Osteocyte (in vitro differentiated cells): ENCODE measurements at regions not wholly inside any gene's neighbourhood (a gene's known extent, or its start where the extent isn't known, plus 50 kb on each side); places are given as distances from the start of the nearest gene placed in this dataset.

Experiments
- DNase-seq: peaks from one replicate; pipeline ENCODE4 v3.0.0; 2021; ENCODE audit warnings: mixed read lengths; ENCODE audit not compliant: unreplicated experiment; ENCODE audit errors: extremely low spot score
- H3K27ac Mint-ChIP-seq: one replicate; pipeline ENCODE4 v1.8.0; 2021; ENCODE audit warnings: mild to moderate bottlenecking, mixed read lengths; ENCODE audit not compliant: unreplicated experiment
- H3K27me3 Mint-ChIP-seq: one replicate; pipeline ENCODE4 v1.8.0; 2021; ENCODE audit warnings: mixed read lengths; ENCODE audit not compliant: unreplicated experiment
- H3K36me3 Mint-ChIP-seq: one replicate; pipeline ENCODE4 v1.8.0; 2021; ENCODE audit warnings: mixed read lengths; ENCODE audit not compliant: unreplicated experiment
- H3K4me1 Mint-ChIP-seq: one replicate; pipeline ENCODE4 v1.8.0; 2021; ENCODE audit warnings: mixed read lengths; ENCODE audit not compliant: unreplicated experiment
- H3K4me3 Mint-ChIP-seq: one replicate; pipeline ENCODE4 v1.8.0; 2021; ENCODE audit warnings: mild to moderate bottlenecking, moderate library complexity, mixed read lengths; ENCODE audit not compliant: unreplicated experiment
- H3K9me3 Mint-ChIP-seq: one replicate; pipeline ENCODE4 v1.8.0; 2021; ENCODE audit warnings: mixed read lengths; ENCODE audit not compliant: unreplicated experiment
- CTCF ChIP-seq: fragments of 200-600 bp; sonication (generic); IDR thresholded peaks from 2 replicates; pipeline ENCODE4 v1.5.0; 2021; ENCODE audit warnings: antibody characterized with exemption, mild to moderate bottlenecking, moderate library complexity

- Mint-ChIP-seq H3K27ac (no peak overlapping the region), H3K27me3 (no peaks in the 10 kb centered on the region), H3K4me1 (no peaks in the 10 kb centered on the region), H3K9me3 (peaks cover 25% of the 10 kb centered on the region), H3K36me3 (no peaks in the 10 kb centered on the region), H3K4me3 (no peak overlapping the region)
- DNase-seq: no peak
- no peak for TF ChIP-seq CTCF
Measured at GRCh38 chr10:37474645-37475044, 349.2 kb downstream of the ANKRD30A start.

- no peak for DNase-seq
- no peaks in the 10 kb centered on the region for H3K4me1 Mint-ChIP-seq
- H3K27me3 Mint-ChIP-seq: no peaks in the 10 kb centered on the region
- H3K4me3 Mint-ChIP-seq: no peak overlapping the region
- TF ChIP-seq CTCF: no peak
- peaks cover 21% of the 10 kb centered on the region for H3K9me3 Mint-ChIP-seq
- H3K36me3 Mint-ChIP-seq: no peaks in the 10 kb centered on the region
- H3K27ac Mint-ChIP-seq: no peak overlapping the region
Measured at GRCh38 chr10:37473906-37474305, 348.5 kb downstream of the ANKRD30A start.

- TF ChIP-seq CTCF: no peak
- no peak overlapping the region for H3K27ac Mint-ChIP-seq
- DNase-seq: no peak
- H3K9me3 Mint-ChIP-seq: peaks cover 9% of the 10 kb centered on the region
- H3K36me3 Mint-ChIP-seq: no peaks in the 10 kb centered on the region
- H3K4me1 Mint-ChIP-seq: no peaks in the 10 kb centered on the region
- H3K27me3 Mint-ChIP-seq: no peaks in the 10 kb centered on the region
- no peak overlapping the region for H3K4me3 Mint-ChIP-seq
Measured at GRCh38 chr10:37467246-37467645, 341.8 kb downstream of the ANKRD30A start.

- no peaks in the 10 kb centered on the region for H3K36me3 Mint-ChIP-seq
- peaks cover 33% of the 10 kb centered on the region for H3K9me3 Mint-ChIP-seq
- no peak for TF ChIP-seq CTCF
- H3K27ac Mint-ChIP-seq: no peak overlapping the region
- no peaks in the 10 kb centered on the region for H3K27me3 Mint-ChIP-seq
- H3K4me3 Mint-ChIP-seq: no peak overlapping the region
- no peaks in the 10 kb centered on the region for H3K4me1 Mint-ChIP-seq
- no peak for DNase-seq
Measured at GRCh38 chr10:37456456-37456855, 331.1 kb downstream of the ANKRD30A start.

GRCh38 chr10:37448161-37448560 lies 322.8 kb downstream of the ANKRD30A start:
- H3K4me3 Mint-ChIP-seq: no peak overlapping the region
- DNase-seq: no peak
- TF ChIP-seq CTCF: no peak
- H3K4me1 Mint-ChIP-seq: no peaks in the 10 kb centered on the region
- H3K27ac Mint-ChIP-seq: no peak overlapping the region
- no peaks in the 10 kb centered on the region for H3K27me3 Mint-ChIP-seq
- H3K36me3 Mint-ChIP-seq: no peaks in the 10 kb centered on the region
- H3K9me3 Mint-ChIP-seq: peaks cover 53% of the 10 kb centered on the region
